Central memory CD4-positive, alpha-beta T cell (primary cell): ENCODE measurements at regions not wholly inside any gene's neighbourhood (a gene's known extent, or its start where the extent isn't known, plus 50 kb on each side); places are given as distances from the start of the nearest gene placed in this dataset.

Source experiments
- DNase-seq: peaks from one replicate; pipeline ENCODE4 v3.0.0; 2022

GRCh38 chr12:28884904-28885679, 264.0 kb upstream of the FAR2 start:
- DNase-seq: no peak

- no peak for DNase-seq
Observed at GRCh38 chr12:28885928-28886327, 263.1 kb upstream of the FAR2 start.

- no peak for DNase-seq
Observed at GRCh38 chr12:28887461-28887990, 261.6 kb upstream of the FAR2 start.

- DNase-seq: no peak
Observed at GRCh38 chr12:28890664-28891063, 258.4 kb upstream of the FAR2 start.

- DNase-seq: no peak
Observed at GRCh38 chr12:28891126-28891525, 258.0 kb upstream of the FAR2 start.

GRCh38 chr12:28893365-28893764, 255.7 kb upstream of the FAR2 start:
- no peak for DNase-seq

- no peak for DNase-seq
Observed at GRCh38 chr12:28893856-28894255, 255.2 kb upstream of the FAR2 start.

- DNase-seq: no peak
Observed at GRCh38 chr12:28896421-28896820, 252.7 kb upstream of the FAR2 start.

- DNase-seq: no peak
Observed at GRCh38 chr12:28898038-28898437, 251.0 kb upstream of the FAR2 start.

- DNase-seq: no peak
Observed at GRCh38 chr12:28899951-28900350, 249.1 kb upstream of the FAR2 start.

- DNase-seq: no peak
Observed at GRCh38 chr12:28905220-28905955, 243.7 kb upstream of the FAR2 start.

- no peak for DNase-seq
Observed at GRCh38 chr12:28908646-28909045, 240.4 kb upstream of the FAR2 start.

GRCh38 chr12:28909291-28909690, 239.8 kb upstream of the FAR2 start:
- DNase-seq: no peak

GRCh38 chr12:28925719-28926376, 223.2 kb upstream of the FAR2 start:
- no peak for DNase-seq

GRCh38 chr12:28930704-28931103, 218.4 kb upstream of the FAR2 start:
- DNase-seq: no peak

GRCh38 chr12:28933176-28933575, 215.9 kb upstream of the FAR2 start:
- DNase-seq: no peak

GRCh38 chr12:28933864-28934527, 215.1 kb upstream of the FAR2 start:
- DNase-seq: no peak

- DNase-seq: no peak
Observed at GRCh38 chr12:28936221-28936620, 212.9 kb upstream of the FAR2 start.

GRCh38 chr12:28936711-28937110, 212.4 kb upstream of the FAR2 start:
- DNase-seq: no peak

GRCh38 chr12:28937196-28937595, 211.9 kb upstream of the FAR2 start:
- no peak for DNase-seq

GRCh38 chr12:28938056-28938455, 211.0 kb upstream of the FAR2 start:
- no peak for DNase-seq

GRCh38 chr12:28938581-28939235, 210.4 kb upstream of the FAR2 start:
- DNase-seq: no peak
